GM23248 (cell line): ENCODE measurements at regions not wholly inside any gene's neighbourhood (a gene's known extent, or its start where the extent isn't known, plus 50 kb on each side); places are given as distances from the start of the nearest gene placed in this dataset.
"Not testable (repeated sequence)": the region's sequence is repeated elsewhere in the genome, so short reads cannot be mapped to it uniquely, and the experiment has no call there.

ENCODE experiments used
- DNase-seq: peaks from one replicate; pipeline ENCODE4 v3.0.0-alpha.2; 2015
- H2AFZ ChIP-seq: fragments of 200-600 bp; sonication (generic); 2 replicates; pipeline ENCODE4 v1.6.1; 2016; ENCODE audit warnings: antibody characterized with exemption
- H3F3A ChIP-seq: fragments of 200-600 bp; sonication (generic); 2 replicates; pipeline ENCODE4 v1.6.1; 2016; ENCODE audit warnings: mild to moderate bottlenecking, antibody characterized with exemption, mixed run types; ENCODE audit not compliant: insufficient read depth
- H3K27ac ChIP-seq: fragments of 200-600 bp; sonication (generic); 2 replicates; pipeline ENCODE4 v1.5.1; 2016; ENCODE audit warnings: mild to moderate bottlenecking
- H3K27me3 ChIP-seq: fragments of 200-600 bp; sonication (generic); replicated peaks from 2 replicates; pipeline ENCODE4 v1.6.1; 2016; ENCODE audit warnings: mild to moderate bottlenecking; ENCODE audit not compliant: insufficient read depth
- H3K36me3 ChIP-seq: fragments of 200-600 bp; sonication (generic); 2 replicates; pipeline ENCODE4 v1.6.1; 2016; ENCODE audit warnings: low read depth, mild to moderate bottlenecking
- H3K4me1 ChIP-seq: fragments of 200-600 bp; sonication (generic); 2 replicates; pipeline ENCODE4 v1.6.1; 2016; ENCODE audit warnings: mild to moderate bottlenecking; ENCODE audit not compliant: insufficient read depth
- H3K4me2 ChIP-seq: fragments of 200-600 bp; sonication (generic); one replicate; pipeline ENCODE4 v1.6.1; 2016; ENCODE audit warnings: mild to moderate bottlenecking; ENCODE audit not compliant: unreplicated experiment
- H3K4me3 ChIP-seq: fragments of 200-600 bp; sonication (generic); 2 replicates; pipeline ENCODE4 v1.5.1; 2016; ENCODE audit warnings: mild to moderate bottlenecking
- H3K79me2 ChIP-seq: fragments of 200-600 bp; sonication (generic); 2 replicates; pipeline ENCODE4 v1.6.1; 2016; ENCODE audit warnings: mild to moderate bottlenecking; ENCODE audit not compliant: insufficient read depth
- H3K9ac ChIP-seq: fragments of 200-600 bp; sonication (generic); 2 replicates; pipeline ENCODE4 v1.6.1; 2016; ENCODE audit warnings: mild to moderate bottlenecking
- H3K9me2 ChIP-seq: fragments of 200-600 bp; sonication (generic); 2 replicates; pipeline ENCODE4 v1.6.1; 2016; ENCODE audit warnings: mixed run types, mild to moderate bottlenecking, moderate library complexity; ENCODE audit not compliant: insufficient read depth
- H3K9me3 ChIP-seq: fragments of 200-600 bp; sonication (generic); one replicate; pipeline ENCODE4 v1.6.1; 2017; ENCODE audit warnings: low read depth
- H4K20me1 ChIP-seq: fragments of 200-600 bp; sonication (generic); 2 replicates; pipeline ENCODE4 v1.6.0; 2016; ENCODE audit not compliant: insufficient read depth
- EZH2 ChIP-seq: fragments of 200-600 bp; sonication (generic); IDR thresholded peaks from 2 replicates; pipeline ENCODE4 v1.6.1; 2018; ENCODE audit warnings: antibody characterized with exemption, mild to moderate bottlenecking; ENCODE audit not compliant: insufficient read depth, poor library complexity, severe bottlenecking
- EZH2phosphoT487 ChIP-seq: fragments of 200-600 bp; sonication (generic); IDR thresholded peaks from 2 replicates; pipeline ENCODE4 v1.6.1; 2018; ENCODE audit warnings: antibody characterized with exemption, moderate library complexity, mild to moderate bottlenecking, low read depth; ENCODE audit not compliant: insufficient read depth
- WGBS, 2 experiments: methylation state at CpG; one replicate each; pipeline ENCODE4 v1.1.6; 2015 to 2017; ENCODE audit warnings: low lambda C conversion rate in 2 of 2, low coverage in 1 of 2; ENCODE audit errors: missing lambda C conversion rate in 2 of 2; 5-methylcytosine and 5-hydroxymethylcytosine counted together
- in situ Hi-C: fragments of 300-500 bp; cut with MboI; formaldehyde crosslinking; loops from 2 replicates; pipeline ENCODE4 v1.15.0; 2020

DNA sequence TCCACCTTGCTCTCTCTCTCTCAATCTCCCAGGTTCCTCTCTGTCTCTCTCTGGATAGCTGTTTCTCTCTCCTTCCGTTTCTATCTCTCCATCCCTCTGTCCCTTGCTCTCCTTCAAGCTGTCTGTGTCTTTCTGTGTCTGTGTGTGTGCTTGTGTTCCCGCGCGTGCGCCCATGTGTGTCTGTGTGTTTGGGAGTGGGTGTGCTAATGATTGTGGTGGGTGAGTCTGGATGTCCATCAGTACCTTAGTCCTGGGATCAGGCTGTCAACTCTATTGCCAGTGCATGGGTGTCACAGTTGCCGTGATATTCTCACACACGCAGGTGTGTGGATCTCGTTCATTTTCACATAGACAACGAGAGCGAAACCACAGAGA is 1380.6 kb upstream of the DEFB115 start:
- H2AFZ ChIP-seq = no peak overlapping the region
- in situ Hi-C loops = loop anchor here (25.0 kb wide), 1 partner anchor 615 kb away; no protein-coding TSS in a partner anchor
- H3K27ac ChIP-seq = no peak overlapping the region
- WGBS, 2 experiments = 41 to 44% methylated on average over 10 of the region's 10 CpGs
- H3K79me2 ChIP-seq = no peaks in the 10 kb centered on the region
- no peaks in the 10 kb centered on the region for H3K36me3 ChIP-seq
- no peak overlapping the region for H3K4me2 ChIP-seq
- H4K20me1 ChIP-seq = no peaks in the 10 kb centered on the region
- no peak overlapping the region for H3K9ac ChIP-seq
- H3F3A ChIP-seq = no peaks in the 10 kb centered on the region
- no peaks in the 10 kb centered on the region for H3K9me2 ChIP-seq
- H3K9me3 ChIP-seq = no peaks in the 10 kb centered on the region
- DNase-seq = no peak
- no peak overlapping the region for H3K4me3 ChIP-seq
- no peaks in the 10 kb centered on the region for H3K4me1 ChIP-seq
- no peaks in the 10 kb centered on the region for H3K27me3 ChIP-seq
- TF ChIP-seq EZH2 (no peak), EZH2phosphoT487 (no peak)

- DNase-seq, H3K36me3 ChIP-seq, H3K9ac ChIP-seq, H4K20me1 ChIP-seq, H3K9me3 ChIP-seq, H3K79me2 ChIP-seq, H3K4me3 ChIP-seq, H3K4me2 ChIP-seq, H3F3A ChIP-seq, H2AFZ ChIP-seq, H3K9me2 ChIP-seq, H3K4me1 ChIP-seq, H3K27me3 ChIP-seq, H3K27ac ChIP-seq: not testable (repeated sequence)
- in situ Hi-C loops = loop anchor here (25.0 kb wide), 1 partner anchor 615 kb away; no protein-coding TSS in a partner anchor
- WGBS, 2 experiments = 30% methylated on average over 31 of the region's 31 CpGs
These were observed 1379.8 kb upstream of the DEFB115 start for GRCh38 chr20:29877411-29878280.

GRCh38 chr20:29878281-29878741 is 1379.2 kb upstream of the DEFB115 start:
- H2AFZ ChIP-seq = no peak overlapping the region
- H3K9ac ChIP-seq = no peak overlapping the region
- no peaks in the 10 kb centered on the region for H3K27me3 ChIP-seq
- peak; percentile 49 for DNase-seq
- H3K79me2 ChIP-seq = no peaks in the 10 kb centered on the region
- H3K9me2 ChIP-seq = no peaks in the 10 kb centered on the region
- H3K9me3 ChIP-seq = no peaks in the 10 kb centered on the region
- no peaks in the 10 kb centered on the region for H3K4me1 ChIP-seq
- WGBS, 2 experiments = 18 to 31% methylated on average over 24 of the region's 24 CpGs
- H3K27ac ChIP-seq = no peak overlapping the region
- in situ Hi-C loops = loop anchor here (25.0 kb wide), 1 partner anchor 616 kb away; no protein-coding TSS in a partner anchor
- H3K4me3 ChIP-seq = no peak overlapping the region
- no peaks in the 10 kb centered on the region for H3F3A ChIP-seq
- no peaks in the 10 kb centered on the region for H4K20me1 ChIP-seq
- H3K4me2 ChIP-seq = no peak overlapping the region
- TF ChIP-seq EZH2phosphoT487 = no peak
- no peaks in the 10 kb centered on the region for H3K36me3 ChIP-seq

- no peak overlapping the region for H2AFZ ChIP-seq
- H3K9me2 ChIP-seq = no peaks in the 10 kb centered on the region
- no peak for TF ChIP-seq EZH2phosphoT487
- no peak for TF ChIP-seq EZH2
- DNase-seq = no peak
- no peaks in the 10 kb centered on the region for H3K9me3 ChIP-seq
- no peak overlapping the region for H3K4me2 ChIP-seq
- in situ Hi-C loops = loop anchor here (25.0 kb wide), 1 partner anchor 617 kb away; no protein-coding TSS in a partner anchor
- no peak overlapping the region for H3K27ac ChIP-seq
- no peaks in the 10 kb centered on the region for H3K79me2 ChIP-seq
- no peaks in the 10 kb centered on the region for H3K4me1 ChIP-seq
- H3K9ac ChIP-seq = no peak overlapping the region
- no peaks in the 10 kb centered on the region for H3K27me3 ChIP-seq
- WGBS, 2 experiments = 19 to 23% methylated on average over 24 of the region's 24 CpGs
- no peak overlapping the region for H3K4me3 ChIP-seq
- H4K20me1 ChIP-seq = no peaks in the 10 kb centered on the region
- H3F3A ChIP-seq = no peaks in the 10 kb centered on the region
- no peaks in the 10 kb centered on the region for H3K36me3 ChIP-seq
These were observed 1378.6 kb upstream of the DEFB115 start for GRCh38 chr20:29878777-29879442.

- H4K20me1 ChIP-seq, H3K79me2 ChIP-seq, H3K4me2 ChIP-seq, H3K9ac ChIP-seq, DNase-seq, H2AFZ ChIP-seq, H3K9me3 ChIP-seq, H3K36me3 ChIP-seq, H3K9me2 ChIP-seq, H3K4me3 ChIP-seq, H3F3A ChIP-seq, H3K27ac ChIP-seq, H3K4me1 ChIP-seq, H3K27me3 ChIP-seq: not testable (repeated sequence)
- WGBS, 2 experiments = 54 to 59% methylated on average over 1 of the region's 1 CpG
- in situ Hi-C loops = loop anchor here (25.0 kb wide), 1 partner anchor 619 kb away; no protein-coding TSS in a partner anchor
These were observed 1376.4 kb upstream of the DEFB115 start for GRCh38 chr20:29881107-29881506.

DNA sequence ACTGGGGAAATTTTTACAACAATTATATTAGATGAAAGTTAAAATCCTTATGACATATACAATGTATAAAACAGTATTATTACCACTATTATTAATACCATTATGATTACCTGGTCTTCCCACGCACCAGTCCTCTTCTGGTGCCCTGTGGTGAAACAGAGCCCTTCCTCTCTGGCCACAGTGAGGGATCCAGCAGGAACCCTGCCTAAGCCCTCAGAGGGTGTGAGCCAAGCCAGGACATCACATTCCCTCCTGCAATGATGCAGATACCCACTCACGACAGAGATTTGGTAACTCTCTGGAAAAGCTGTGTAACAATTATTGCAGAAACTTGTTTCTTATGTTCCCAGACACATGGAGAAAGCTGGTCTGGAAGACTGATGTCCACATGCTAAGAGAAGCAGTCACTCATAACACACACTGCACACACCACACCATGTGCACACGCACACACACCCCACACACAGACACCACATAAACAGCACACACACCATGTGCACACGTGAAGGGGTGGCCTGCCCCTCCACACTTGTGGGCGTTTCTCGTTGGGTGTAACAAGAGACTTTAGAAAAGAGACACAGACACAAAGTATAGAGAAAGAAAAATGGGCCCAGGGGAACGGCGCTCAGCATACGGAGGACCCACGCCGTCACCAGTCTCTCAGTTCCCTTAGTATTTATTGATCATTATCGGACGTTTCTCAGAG is 1373.8 kb upstream of the DEFB115 start:
- H3K4me2 ChIP-seq, H3K9me2 ChIP-seq, H4K20me1 ChIP-seq, H3K9me3 ChIP-seq, H2AFZ ChIP-seq, H3K4me1 ChIP-seq, H3K9ac ChIP-seq, DNase-seq, H3K4me3 ChIP-seq, H3K27me3 ChIP-seq, H3K27ac ChIP-seq, H3K79me2 ChIP-seq, H3F3A ChIP-seq, H3K36me3 ChIP-seq: not testable (repeated sequence)
- WGBS, 2 experiments = 39 to 40% methylated on average over 13 of the region's 13 CpGs
- in situ Hi-C loops = loop anchor here (25.0 kb wide), 1 partner anchor 621 kb away; no protein-coding TSS in a partner anchor
